Fibroblast of mammary gland (primary cell): ENCODE measurements at regions not wholly inside any gene's neighbourhood (a gene's known extent, or its start where the extent isn't known, plus 50 kb on each side); places are given as distances from the start of the nearest gene placed in this dataset.
"Not testable (repeated sequence)": the region's sequence is repeated elsewhere in the genome, so short reads cannot be mapped to it uniquely, and the experiment has no call there.

Experiments used
- DNase-seq: peaks from one replicate; pipeline ENCODE4 v3.0.0-alpha.2; 2010; ENCODE audit warnings: low read depth
- H3K4me3 ChIP-seq: 2 replicates; pipeline ENCODE4 v1.5.1; 2011; ENCODE audit warnings: low read depth, mild to moderate bottlenecking, low read length, moderate library complexity; ENCODE audit not compliant: control insufficient read depth
- TF ChIP-seq, protein P1 (sequence below): conservative IDR thresholded peaks from 2 replicates; pipeline ENCODE4 v1.5.1; 2011; ENCODE audit warnings: low read depth, low read length, inconsistent platforms; ENCODE audit not compliant: control insufficient read depth, insufficient read depth

- no peak for DNase-seq
- TF ChIP-seq, protein P1, sequence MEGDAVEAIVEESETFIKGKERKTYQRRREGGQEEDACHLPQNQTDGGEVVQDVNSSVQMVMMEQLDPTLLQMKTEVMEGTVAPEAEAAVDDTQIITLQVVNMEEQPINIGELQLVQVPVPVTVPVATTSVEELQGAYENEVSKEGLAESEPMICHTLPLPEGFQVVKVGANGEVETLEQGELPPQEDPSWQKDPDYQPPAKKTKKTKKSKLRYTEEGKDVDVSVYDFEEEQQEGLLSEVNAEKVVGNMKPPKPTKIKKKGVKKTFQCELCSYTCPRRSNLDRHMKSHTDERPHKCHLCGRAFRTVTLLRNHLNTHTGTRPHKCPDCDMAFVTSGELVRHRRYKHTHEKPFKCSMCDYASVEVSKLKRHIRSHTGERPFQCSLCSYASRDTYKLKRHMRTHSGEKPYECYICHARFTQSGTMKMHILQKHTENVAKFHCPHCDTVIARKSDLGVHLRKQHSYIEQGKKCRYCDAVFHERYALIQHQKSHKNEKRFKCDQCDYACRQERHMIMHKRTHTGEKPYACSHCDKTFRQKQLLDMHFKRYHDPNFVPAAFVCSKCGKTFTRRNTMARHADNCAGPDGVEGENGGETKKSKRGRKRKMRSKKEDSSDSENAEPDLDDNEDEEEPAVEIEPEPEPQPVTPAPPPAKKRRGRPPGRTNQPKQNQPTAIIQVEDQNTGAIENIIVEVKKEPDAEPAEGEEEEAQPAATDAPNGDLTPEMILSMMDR: no peak
- H3K4me3 ChIP-seq: no peak overlapping the region
These were observed 74.6 kb upstream of the SEC14L1 start for GRCh38 chr17:77066165-77066564.

- peak; percentile 54 for DNase-seq
- H3K4me3 ChIP-seq: not testable (repeated sequence)
- TF ChIP-seq, protein P1: peak; percentile 92
These were observed 73.9 kb upstream of the SEC14L1 start for GRCh38 chr17:77066726-77067409.

- TF ChIP-seq, protein P1: no peak
- no peak for DNase-seq
- no peak overlapping the region for H3K4me3 ChIP-seq
These were observed 71.9 kb upstream of the SEC14L1 start for GRCh38 chr17:77068915-77069314.

GRCh38 chr17:77070888-77071279, 69.9 kb upstream of the SEC14L1 start:
- TF ChIP-seq, protein P1: no peak
- H3K4me3 ChIP-seq: no peak overlapping the region
- DNase-seq: no peak

GRCh38 chr17:77071925-77072490, 68.8 kb upstream of the SEC14L1 start:
- TF ChIP-seq, protein P1: no peak
- no peak for DNase-seq

DNA sequence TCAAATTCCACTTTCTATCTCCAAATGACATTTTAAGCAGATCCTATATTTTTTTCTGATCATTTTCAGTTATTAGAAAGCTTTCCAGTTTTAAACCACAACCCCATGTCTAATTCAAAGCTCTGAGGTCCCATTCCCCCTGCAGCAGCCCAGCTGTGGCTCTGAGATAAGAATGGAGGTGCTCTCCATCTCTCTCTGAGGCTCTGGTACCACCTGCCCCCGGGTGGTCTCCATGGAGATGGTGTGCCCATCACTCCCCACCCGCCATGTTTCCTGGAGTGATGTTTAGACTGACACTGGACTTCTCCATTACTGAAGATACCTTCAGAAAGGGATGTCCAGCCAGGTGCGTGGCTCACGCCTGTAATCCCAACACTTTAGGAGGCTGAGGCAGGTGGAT, 68.1 kb upstream of the SEC14L1 start:
- no peak overlapping the region for H3K4me3 ChIP-seq
- DNase-seq: no peak
- TF ChIP-seq, protein P1: no peak

More at GRCh38 chr17:77071925-77072490, 68.8 kb upstream of the SEC14L1 start:
- H3K4me3 ChIP-seq: no peak overlapping the region
